Rectal smooth muscle tissue (tissue), 1 donor: ENCODE measurements at regions not wholly inside any gene's neighbourhood (a gene's known extent, or its start where the extent isn't known, plus 50 kb on each side); places are given as distances from the start of the nearest gene placed in this dataset.

ENCODE experiments used
- H3K27ac ChIP-seq: one replicate; pipeline ENCODE4 v1.7.0; 2013; ENCODE audit warnings: low read depth, low read length, inconsistent platforms
- H3K27me3 ChIP-seq: one replicate; pipeline ENCODE4 v1.7.0; 2013; ENCODE audit warnings: low read length; ENCODE audit not compliant: control insufficient read depth, insufficient read depth
- H3K36me3 ChIP-seq: one replicate; pipeline ENCODE4 v1.7.0; 2013; ENCODE audit warnings: low read length; ENCODE audit not compliant: control insufficient read depth, insufficient read depth
- H3K4me1 ChIP-seq: one replicate; pipeline ENCODE4 v1.7.0; 2013; ENCODE audit warnings: low read length; ENCODE audit not compliant: control insufficient read depth, insufficient read depth
- H3K4me3 ChIP-seq: one replicate; pipeline ENCODE4 v1.7.0; 2013; ENCODE audit warnings: low read length
- H3K9ac ChIP-seq: one replicate; pipeline ENCODE4 v1.7.0; 2013; ENCODE audit warnings: low read length

DNA sequence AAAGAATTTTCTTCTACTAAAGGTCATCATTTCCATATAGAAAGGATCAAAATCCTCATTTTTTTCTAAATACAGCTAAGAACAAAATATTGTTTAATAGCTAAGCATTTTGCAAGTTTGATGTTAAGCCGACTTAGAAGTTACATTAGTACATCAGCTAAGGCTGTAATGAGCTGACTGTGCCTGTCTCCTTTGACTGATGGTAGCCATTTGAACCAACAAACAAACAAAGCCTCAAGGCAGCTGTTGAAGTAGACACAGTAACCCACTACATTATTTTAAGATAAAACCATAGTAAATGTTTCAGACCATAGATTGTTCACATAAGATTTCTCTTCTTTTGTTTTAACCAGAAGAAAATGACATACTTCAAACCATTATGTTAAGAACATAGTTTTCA, 210.9 kb upstream of the VSTM2A start:
- Histone ChIP-seq H3K27ac (no peak overlapping the region), H3K4me3 (no peak overlapping the region), H3K36me3 (no peaks in the 10 kb centered on the region), H3K4me1 (no peaks in the 10 kb centered on the region), H3K27me3 (no peaks in the 10 kb centered on the region), H3K9ac (no peak overlapping the region)

DNA sequence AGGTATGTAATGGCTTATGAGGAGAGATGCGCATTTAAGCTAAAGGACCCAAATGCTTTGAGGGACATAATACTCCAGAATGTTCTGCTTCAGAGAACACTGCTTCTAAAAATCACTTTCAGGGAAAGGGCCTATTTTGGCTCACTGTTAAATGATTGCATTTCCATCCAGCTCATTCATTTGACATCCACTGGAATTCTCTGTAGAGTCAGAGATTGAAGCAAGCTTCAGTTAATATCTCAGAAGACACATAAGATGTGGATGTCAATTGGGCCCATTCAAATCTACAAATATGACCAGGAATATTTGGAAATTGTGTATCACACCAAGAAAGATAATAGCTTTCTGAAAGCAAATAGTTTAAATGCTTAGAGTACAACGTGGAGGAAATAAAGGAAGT, 209.9 kb upstream of the VSTM2A start:
- Histone ChIP-seq H3K27me3 (no peaks in the 10 kb centered on the region), H3K9ac (no peak overlapping the region), H3K27ac (no peak overlapping the region), H3K4me3 (no peak overlapping the region), H3K36me3 (no peaks in the 10 kb centered on the region), H3K4me1 (no peaks in the 10 kb centered on the region)

DNA sequence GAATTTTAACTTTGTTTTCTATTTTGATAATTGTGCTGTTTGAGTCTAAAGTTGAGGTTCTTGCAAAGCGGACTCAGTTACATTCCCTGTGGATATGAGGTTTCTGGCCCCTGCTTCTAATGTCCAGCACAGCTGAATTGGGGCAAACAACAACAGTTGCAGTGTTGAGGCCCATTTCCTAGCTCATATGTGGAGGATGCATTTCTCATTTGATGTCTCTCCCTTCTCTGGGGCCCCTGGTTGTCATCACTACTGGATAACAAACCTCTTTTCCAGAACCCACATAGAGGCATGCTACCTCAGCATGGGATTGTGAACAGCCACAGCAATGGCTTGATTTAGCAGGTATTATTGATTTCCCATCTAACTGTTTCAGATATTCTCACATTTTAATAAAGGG, 208.2 kb upstream of the VSTM2A start:
- Histone ChIP-seq H3K36me3 (no peaks in the 10 kb centered on the region), H3K4me1 (no peaks in the 10 kb centered on the region), H3K27ac (no peak overlapping the region), H3K4me3 (no peak overlapping the region), H3K27me3 (no peaks in the 10 kb centered on the region), H3K9ac (no peak overlapping the region)

DNA sequence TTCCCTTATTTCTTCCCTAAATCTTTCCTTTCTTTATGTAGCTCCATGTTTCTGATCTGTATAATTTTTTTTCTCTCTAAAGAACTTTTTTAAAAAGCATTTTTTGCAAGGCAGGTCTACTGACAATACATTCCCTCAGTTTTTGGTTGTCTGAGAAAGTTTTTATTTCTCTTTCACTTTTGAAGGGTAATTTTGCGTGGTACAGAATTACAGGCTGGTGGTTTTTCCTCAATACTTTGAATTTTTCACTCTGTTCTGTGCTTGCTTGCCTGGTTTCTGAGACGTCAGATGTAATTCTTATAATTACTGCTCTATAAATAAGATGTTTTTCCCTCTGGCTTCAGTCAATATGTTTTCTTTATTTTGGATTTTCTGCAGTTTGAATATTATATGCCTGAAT, 205.4 kb upstream of the VSTM2A start:
- no peak overlapping the region for H3K9ac ChIP-seq
- H3K27me3 ChIP-seq, result no peaks in the 10 kb centered on the region
- no peaks in the 10 kb centered on the region for H3K36me3 ChIP-seq
- H3K4me1 ChIP-seq, result no peaks in the 10 kb centered on the region
- H3K4me3 ChIP-seq, result no peak overlapping the region
- H3K27ac ChIP-seq, result no peak overlapping the region

DNA sequence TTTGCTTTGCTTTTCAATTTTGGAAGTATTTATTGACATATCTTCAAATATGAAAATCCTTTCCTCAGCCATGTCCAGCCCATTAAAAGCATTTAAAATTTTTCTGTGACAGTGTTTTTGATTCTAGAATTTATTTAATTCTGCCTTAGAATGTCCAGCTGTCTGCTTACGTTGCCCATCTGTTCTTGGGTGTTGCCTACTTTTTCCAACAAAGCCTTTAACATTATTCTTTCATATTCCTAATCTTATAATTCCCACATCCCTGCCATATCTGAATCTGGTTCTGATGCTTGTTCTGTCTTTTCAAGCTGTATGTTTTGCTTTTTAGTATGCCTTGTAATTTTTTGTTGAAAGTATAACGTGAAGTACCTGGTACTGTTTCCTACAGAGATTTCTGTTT, 204.7 kb upstream of the VSTM2A start:
- H3K4me1 ChIP-seq, result no peaks in the 10 kb centered on the region
- no peak overlapping the region for H3K9ac ChIP-seq
- no peak overlapping the region for H3K27ac ChIP-seq
- no peaks in the 10 kb centered on the region for H3K36me3 ChIP-seq
- no peak overlapping the region for H3K4me3 ChIP-seq
- no peaks in the 10 kb centered on the region for H3K27me3 ChIP-seq

DNA sequence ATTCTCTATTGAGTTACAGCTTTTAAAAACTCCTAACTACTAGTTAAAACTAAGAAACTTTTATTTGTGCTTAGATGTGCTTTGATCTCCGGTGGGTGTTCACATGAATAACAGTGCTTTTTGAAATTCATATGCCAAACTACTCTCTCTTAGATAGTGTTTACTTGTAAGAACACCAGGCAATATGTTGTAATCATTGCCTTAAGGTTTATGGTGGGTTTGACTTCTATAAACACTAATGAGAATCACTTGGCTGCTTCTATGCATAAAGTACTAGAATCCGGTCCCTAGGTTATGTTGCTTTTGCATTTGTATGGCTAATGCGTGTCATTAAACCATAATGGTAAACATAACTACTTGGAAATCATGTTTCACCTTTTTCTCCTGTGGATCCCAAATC, 203.9 kb upstream of the VSTM2A start:
- Histone ChIP-seq H3K27ac (no peak overlapping the region), H3K9ac (no peak overlapping the region), H3K36me3 (no peaks in the 10 kb centered on the region), H3K4me1 (no peaks in the 10 kb centered on the region), H3K4me3 (no peak overlapping the region), H3K27me3 (no peaks in the 10 kb centered on the region)

DNA sequence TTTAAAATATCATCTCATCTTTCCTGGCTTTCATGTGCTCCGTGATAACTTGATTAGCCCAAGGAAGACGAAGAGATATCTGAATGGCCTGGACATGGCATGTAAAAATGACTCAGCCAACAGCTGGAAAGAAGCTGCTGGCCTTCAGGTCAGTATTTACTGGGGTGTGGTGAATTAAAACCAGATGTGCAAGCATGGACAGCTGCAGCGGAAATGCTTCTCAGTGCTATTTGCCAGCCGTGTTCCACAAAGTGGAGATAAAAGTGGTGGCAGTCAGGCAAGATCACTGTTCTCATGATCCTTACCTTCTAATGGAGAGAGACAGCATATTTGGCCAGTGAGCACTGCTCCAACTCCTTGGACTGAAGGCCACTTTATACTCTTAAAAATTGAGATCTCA, 203.1 kb upstream of the VSTM2A start:
- Histone ChIP-seq H3K9ac (no peak overlapping the region), H3K4me1 (no peaks in the 10 kb centered on the region), H3K36me3 (no peaks in the 10 kb centered on the region), H3K4me3 (no peak overlapping the region), H3K27ac (no peak overlapping the region), H3K27me3 (no peaks in the 10 kb centered on the region)

DNA sequence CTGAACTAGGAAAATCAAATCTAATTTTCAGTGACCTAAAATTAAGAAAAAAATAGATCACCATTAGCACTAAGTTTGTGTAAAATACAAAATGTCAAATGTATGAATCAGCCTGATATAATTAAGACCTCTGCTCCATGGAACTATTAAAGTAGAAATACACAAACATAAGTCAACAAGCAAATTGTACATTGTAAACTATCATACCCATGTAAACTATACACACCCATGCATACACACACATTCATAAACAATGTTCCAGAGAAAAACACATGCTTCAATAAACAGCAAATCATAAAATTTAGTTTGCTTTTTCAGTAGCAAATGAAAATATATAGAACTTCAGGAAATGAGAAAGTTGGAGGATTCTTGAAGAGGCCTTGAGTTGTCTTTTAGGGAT, 199.7 kb upstream of the VSTM2A start:
- H3K27me3 ChIP-seq, result no peaks in the 10 kb centered on the region
- no peaks in the 10 kb centered on the region for H3K4me1 ChIP-seq
- no peak overlapping the region for H3K27ac ChIP-seq
- no peak overlapping the region for H3K4me3 ChIP-seq
- no peaks in the 10 kb centered on the region for H3K36me3 ChIP-seq
- H3K9ac ChIP-seq, result no peak overlapping the region

DNA sequence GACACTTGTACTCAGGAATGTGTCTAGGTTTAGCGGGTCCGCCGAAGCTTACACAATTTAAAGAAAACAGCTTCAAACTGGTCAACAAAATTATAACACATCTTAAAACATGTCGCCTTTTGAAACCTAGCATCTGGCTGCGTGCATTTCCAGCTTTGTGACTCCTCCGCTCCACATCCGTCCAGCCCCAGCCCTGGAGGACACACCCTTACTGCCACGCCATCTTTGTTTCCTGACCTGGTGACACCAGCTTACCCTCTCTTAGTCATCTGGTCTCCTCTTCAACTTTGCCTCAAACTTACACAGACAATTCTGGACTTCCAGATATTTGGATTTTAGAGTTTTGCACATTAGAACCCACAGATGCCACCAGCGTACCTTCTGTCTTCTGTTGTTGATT, 198.7 kb upstream of the VSTM2A start:
- Histone ChIP-seq H3K27ac (no peak overlapping the region), H3K4me3 (no peak overlapping the region), H3K4me1 (no peaks in the 10 kb centered on the region)

DNA sequence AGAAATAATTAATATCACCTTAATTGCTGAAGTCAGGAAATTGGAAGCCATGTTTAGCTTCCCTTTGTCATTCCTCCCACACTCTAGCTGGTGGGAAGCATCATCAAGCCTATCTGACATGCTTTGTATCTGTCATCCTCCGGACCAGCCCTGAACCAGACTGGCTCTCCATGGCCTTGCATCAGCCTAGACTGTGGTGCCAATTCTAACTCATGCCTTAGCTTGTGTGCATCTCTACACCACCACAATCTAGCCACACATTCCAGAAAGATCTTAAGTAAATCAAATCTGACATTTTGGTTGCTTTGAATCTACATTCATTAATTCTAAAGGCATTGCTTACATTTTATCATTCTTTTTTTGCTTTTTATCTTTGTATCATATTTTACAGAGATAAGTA, 196.4 kb upstream of the VSTM2A start:
- Histone ChIP-seq H3K4me3 (no peak overlapping the region), H3K27ac (no peak overlapping the region), H3K4me1 (no peaks in the 10 kb centered on the region), H3K9ac (no peak overlapping the region), H3K36me3 (no peaks in the 10 kb centered on the region), H3K27me3 (no peaks in the 10 kb centered on the region)

More for the DNA sequence above, 198.7 kb upstream of the VSTM2A start:
- no peak overlapping the region for H3K9ac ChIP-seq
- H3K36me3 ChIP-seq, result no peaks in the 10 kb centered on the region
- no peaks in the 10 kb centered on the region for H3K27me3 ChIP-seq

DNA sequence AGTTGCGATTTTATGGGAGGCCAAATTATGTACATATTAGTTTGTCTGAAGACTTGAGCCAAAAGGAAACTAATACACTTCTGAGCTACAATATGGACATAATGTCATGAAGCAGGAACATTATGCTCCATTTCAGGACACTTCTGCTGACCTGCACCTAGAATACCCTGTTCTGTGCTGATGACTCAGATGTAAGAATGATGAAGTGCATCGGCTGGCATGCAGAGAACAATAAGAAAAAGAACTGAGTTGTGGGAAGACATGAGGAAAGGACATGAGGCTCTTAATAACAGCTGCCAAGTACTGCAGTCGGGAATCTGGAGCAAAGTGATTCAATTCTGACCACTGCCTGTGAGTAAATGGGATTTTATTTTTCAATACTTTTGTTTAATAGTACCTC, 192.9 kb upstream of the VSTM2A start:
- Histone ChIP-seq H3K4me3 (no peak overlapping the region), H3K36me3 (no peaks in the 10 kb centered on the region), H3K27ac (no peak overlapping the region), H3K9ac (no peak overlapping the region), H3K27me3 (no peaks in the 10 kb centered on the region), H3K4me1 (no peaks in the 10 kb centered on the region)

DNA sequence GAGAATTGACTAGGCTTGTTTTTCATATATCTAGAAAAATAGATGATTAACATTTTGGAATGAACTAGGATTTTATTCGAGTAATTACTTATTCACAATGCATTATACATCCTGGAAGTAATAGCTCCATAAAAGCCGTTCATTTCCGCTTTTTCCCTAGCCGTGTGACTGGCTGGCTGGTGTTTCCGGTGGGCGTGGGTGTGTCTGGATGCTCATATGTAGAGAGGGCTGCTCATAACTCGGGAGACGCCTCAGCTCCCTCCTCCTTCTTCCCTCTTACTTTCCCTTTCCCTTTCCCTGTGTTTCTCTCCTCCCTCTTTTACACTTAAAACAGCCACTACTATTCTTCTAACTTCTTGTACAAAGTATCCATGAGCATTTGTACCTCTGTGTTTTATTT, 187.7 kb upstream of the VSTM2A start:
- no peaks in the 10 kb centered on the region for H3K27me3 ChIP-seq
- no peak overlapping the region for H3K4me3 ChIP-seq
- no peak overlapping the region for H3K9ac ChIP-seq
- H3K4me1 ChIP-seq, result no peaks in the 10 kb centered on the region
- H3K27ac ChIP-seq, result no peak overlapping the region
- no peaks in the 10 kb centered on the region for H3K36me3 ChIP-seq

DNA sequence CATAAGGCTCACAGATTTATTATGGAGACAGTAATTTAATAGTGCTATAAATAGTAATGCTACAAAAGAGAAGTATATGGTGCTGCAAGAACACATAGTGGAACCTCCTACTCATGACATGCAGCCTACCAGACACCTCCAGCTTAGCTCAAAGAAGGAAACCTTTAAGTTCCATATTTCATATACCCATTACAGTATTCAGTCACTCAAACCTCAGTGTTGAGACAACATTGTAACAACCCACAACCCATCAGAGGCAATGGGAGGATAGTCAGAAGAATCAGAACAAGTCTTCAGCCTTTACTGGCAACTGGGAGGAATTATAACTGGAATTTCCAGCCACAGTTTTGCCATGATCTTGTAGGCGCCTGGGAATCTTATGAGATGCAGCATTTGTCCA, 186.3 kb upstream of the VSTM2A start:
- Histone ChIP-seq H3K9ac (no peak overlapping the region), H3K4me3 (no peak overlapping the region), H3K36me3 (no peaks in the 10 kb centered on the region), H3K27ac (no peak overlapping the region), H3K27me3 (no peaks in the 10 kb centered on the region), H3K4me1 (no peaks in the 10 kb centered on the region)
